PFSK-1 (cell line): ENCODE measurements at regions not wholly inside any gene's neighbourhood (a gene's known extent, or its start where the extent isn't known, plus 50 kb on each side); places are given as distances from the start of the nearest gene placed in this dataset.

Experiments
- FOXP2 ChIP-seq: optimal IDR thresholded peaks from 2 replicates; pipeline ENCODE3; 2011; ENCODE audit warnings: borderline replicate concordance, control low read depth, inconsistent platforms; ENCODE audit not compliant: insufficient read depth; ENCODE audit errors: extremely low read length, extremely low read depth
- POLR2AphosphoS5 ChIP-seq: IDR thresholded peaks from 2 replicates; pipeline ENCODE4 v1.6.1; 2012; ENCODE audit warnings: low read depth, mild to moderate bottlenecking, control low read depth, low read length, moderate library complexity
- TAF1 ChIP-seq: IDR thresholded peaks from 2 replicates; pipeline ENCODE4 v1.6.1; 2012; ENCODE audit warnings: low read length, control low read depth, borderline replicate concordance; ENCODE audit not compliant: insufficient read depth

DNA sequence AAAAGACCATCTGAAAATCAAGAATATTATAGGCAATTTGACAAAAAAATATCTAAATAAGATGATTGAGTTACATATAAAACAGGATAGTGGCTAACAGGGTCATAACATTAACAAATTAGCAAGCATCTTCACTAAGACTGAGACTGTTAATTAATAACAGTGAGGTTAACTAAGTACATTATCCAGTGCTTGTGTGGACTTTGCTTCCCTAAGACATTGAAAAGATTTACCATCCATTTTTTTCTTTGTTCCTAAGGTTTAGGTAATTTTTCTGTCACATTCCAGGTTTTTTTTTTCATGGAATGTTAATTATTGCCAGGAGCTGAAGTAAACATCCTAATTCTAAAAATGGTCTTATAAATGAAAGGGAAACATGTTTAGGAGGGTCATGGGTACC lies 227.6 kb downstream of the ANKRD7 start:
- TF ChIP-seq TAF1 (no peak), POLR2AphosphoS5 (no peak), FOXP2 (no peak)
